ENCODE measurements at regions not wholly inside any gene's neighbourhood (a gene's known extent, or its start where the extent isn't known, plus 50 kb on each side); places are given as distances from the start of the nearest gene placed in this dataset.
"Not testable (repeated sequence)": the region's sequence is repeated elsewhere in the genome, so short reads cannot be mapped to it uniquely, and the experiment has no call there.

DNA sequence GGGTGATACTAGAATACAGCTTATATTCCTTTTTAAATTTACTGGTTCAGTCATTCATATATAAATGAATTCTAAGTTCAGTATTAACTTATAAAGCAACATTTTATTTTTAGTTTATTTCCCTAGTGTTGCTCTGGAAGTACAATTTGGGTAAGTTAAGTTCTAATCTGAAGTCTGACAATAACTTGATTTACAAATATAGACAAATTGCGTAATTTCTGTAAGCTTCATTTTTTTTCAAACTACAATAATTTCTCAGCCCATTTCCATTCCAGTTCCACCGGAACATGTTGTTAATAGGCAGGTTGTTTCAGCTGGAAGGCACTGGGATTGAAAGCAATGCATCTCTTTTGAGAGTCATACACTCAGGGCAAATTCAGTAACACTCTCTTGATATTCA is 2000.7 kb downstream of the OLFM4 start:
- no peak overlapping the region for H3K4me3 ChIP-seq
- 7 to 100% (median 79%) methylated on average over 1 to 2 of the region's 2 CpGs for WGBS, 10 experiments
- no peak for ATAC-seq (replicated peaks in 6 of 8)
- H3K4me1 ChIP-seq (replicated peaks in 1 of 2): no peaks in the 10 kb centered on the region
- in situ Hi-C loops (cut with MboI; ENCODE audit: low pct_unique_long_range_greater_than_20kb in 2 of 9, low sequenced_read_pairs in 9 of 9, unreplicated experiment in 9 of 9): no loop called here
- no peak overlapping the region for H3K27ac ChIP-seq

- Histone ChIP-seq H3K4me1 (replicated peaks in 1 of 2) (peaks cover 0 to 5% of the 10 kb centered on the region in 2 donors), H3K4me3 (no peak overlapping the region), H3K27ac (no peak overlapping the region)
- in situ Hi-C loops (cut with MboI; ENCODE audit: low pct_unique_long_range_greater_than_20kb in 2 of 9, low sequenced_read_pairs in 9 of 9, unreplicated experiment in 9 of 9): no loop called here
- ATAC-seq (replicated peaks in 6 of 8): peak in 1 of 8 experiments; percentile 27
- WGBS, 10 experiments: 6 to 71% (median 51%) methylated on average over 1 of the region's 1 CpG; no CpG with 5 or more reads in 2 of the 10 experiments
These were observed 2009.6 kb downstream of the OLFM4 start for GRCh38 chr13:55038230-55038629.

DNA sequence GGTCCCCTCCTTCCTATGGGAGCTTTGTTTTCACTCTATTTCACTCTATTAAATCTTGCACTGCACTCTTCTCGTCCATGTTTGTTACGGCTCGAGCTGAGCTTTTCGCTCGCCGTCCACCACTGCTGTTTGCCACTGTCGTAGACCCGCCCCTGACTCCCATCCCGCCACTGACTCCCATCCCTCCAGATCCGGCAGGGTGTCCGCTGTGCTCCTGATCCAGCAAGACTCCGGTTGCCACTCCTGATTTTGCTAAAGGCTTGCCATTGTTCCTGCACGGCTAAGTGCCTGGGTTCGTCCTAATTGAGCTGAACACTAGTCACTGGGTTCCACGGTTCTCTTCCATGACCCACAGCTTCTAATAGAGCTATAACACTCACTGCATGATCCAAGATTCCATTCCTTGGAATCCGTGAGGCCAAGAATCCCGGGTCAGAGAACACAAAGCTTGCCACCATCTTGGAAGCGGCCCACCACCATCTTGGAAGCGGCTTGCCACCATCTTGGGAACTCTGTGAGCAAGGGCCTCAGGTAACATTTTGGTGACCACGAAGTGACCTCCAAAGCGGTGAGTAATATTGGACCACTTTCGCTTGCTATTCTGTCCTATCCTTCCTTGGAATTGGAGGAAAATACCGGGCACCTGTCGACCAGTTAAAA is 2025.4 kb downstream of the OLFM4 start:
- H3K4me1 ChIP-seq (replicated peaks in 1 of 2); H3K27ac ChIP-seq; H3K4me3 ChIP-seq; in situ Hi-C loops (cut with MboI; ENCODE audit: low pct_unique_long_range_greater_than_20kb in 2 of 9, low sequenced_read_pairs in 9 of 9, unreplicated experiment in 9 of 9); ATAC-seq (replicated peaks in 6 of 8): not testable (repeated sequence)
- WGBS, 10 experiments: 58 to 98% (median 83%) methylated on average over 2 to 20 of the region's 24 CpGs; no CpG with 5 or more reads in 4 of the 10 experiments

DNA sequence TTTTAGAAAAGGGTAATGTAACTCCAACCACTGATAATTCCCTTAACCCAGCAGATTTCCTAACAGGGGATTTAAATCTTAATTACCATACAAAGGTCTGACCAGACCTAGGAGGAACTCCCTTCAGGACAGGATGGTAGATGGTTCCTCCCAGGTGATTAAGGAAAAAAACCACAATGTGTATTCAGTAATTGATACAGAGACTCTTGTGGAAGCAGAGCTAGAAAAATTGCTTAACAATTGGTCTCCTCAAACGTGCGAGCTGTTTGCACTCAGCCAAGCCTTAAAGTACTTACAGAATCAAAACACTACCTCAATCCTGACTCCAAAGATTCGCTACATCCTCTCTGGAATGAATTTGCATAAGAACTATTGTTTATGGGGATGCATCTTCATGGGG is 2027.1 kb downstream of the OLFM4 start:
- H3K4me1 ChIP-seq (replicated peaks in 1 of 2); H3K27ac ChIP-seq; in situ Hi-C loops (cut with MboI; ENCODE audit: low pct_unique_long_range_greater_than_20kb in 2 of 9, low sequenced_read_pairs in 9 of 9, unreplicated experiment in 9 of 9); ATAC-seq (replicated peaks in 6 of 8); H3K4me3 ChIP-seq: not testable (repeated sequence)
- WGBS, 10 experiments: 40 to 100% (median 80%) methylated on average over 1 to 3 of the region's 3 CpGs; no CpG with 5 or more reads in 6 of the 10 experiments

DNA sequence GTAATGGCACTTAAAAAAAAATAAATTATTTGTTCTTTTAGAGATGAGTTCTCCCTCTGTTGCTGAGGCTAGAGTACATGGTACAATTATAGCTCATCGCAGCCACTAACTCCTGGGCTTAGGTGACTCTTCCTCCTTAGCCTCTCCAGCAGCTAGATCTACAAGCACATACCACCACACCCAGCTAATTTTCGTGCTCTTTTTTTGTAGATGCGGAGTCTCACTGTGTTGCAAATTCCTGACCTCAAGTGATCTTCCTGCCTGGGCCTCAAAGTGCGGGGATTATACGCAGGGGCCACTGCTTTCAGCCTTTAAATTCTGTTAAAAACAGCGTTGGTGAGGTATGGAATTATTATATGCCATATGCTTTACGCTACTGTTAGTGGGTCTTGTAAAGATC is 2034.0 kb downstream of the OLFM4 start:
- no peak overlapping the region for H3K4me3 ChIP-seq
- H3K27ac ChIP-seq: no peak overlapping the region
- no peak for ATAC-seq (replicated peaks in 6 of 8)
- 13 to 100% (median 82%) methylated on average over 1 to 7 of the region's 7 CpGs for WGBS, 10 experiments
- in situ Hi-C loops (cut with MboI; ENCODE audit: low pct_unique_long_range_greater_than_20kb in 2 of 9, low sequenced_read_pairs in 9 of 9, unreplicated experiment in 9 of 9): no loop called here
- peaks cover 0 to 9% of the 10 kb centered on the region in 2 donors for H3K4me1 ChIP-seq (replicated peaks in 1 of 2)

DNA sequence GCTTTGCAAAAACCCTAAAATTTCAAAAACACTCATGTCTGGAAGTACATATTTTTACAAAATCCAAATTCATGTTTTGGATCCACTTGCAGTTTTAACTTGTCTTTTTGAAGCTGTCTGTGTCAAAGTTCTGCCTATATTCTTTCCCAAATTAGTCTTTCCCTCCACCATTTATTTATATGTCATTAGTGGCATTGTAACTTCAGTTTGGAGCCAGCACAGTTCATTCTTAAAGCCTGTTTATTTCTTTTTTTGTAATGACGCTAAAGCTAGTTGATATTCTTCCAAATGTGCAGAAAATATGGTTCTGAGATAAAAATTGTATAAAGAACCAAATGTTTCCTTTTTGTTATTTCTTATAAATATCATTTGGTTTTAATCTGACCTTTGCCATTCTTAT is 2039.3 kb downstream of the OLFM4 start:
- H3K4me1 ChIP-seq (replicated peaks in 1 of 2): peaks cover 0 to 9% of the 10 kb centered on the region in 2 donors
- H3K27ac ChIP-seq: no peak overlapping the region
- 0 to 100% (median 74%) methylated on average over 1 of the region's 1 CpG for WGBS, 10 experiments
- no peak overlapping the region for H3K4me3 ChIP-seq
- no peak for ATAC-seq (replicated peaks in 6 of 8)
- in situ Hi-C loops (cut with MboI; ENCODE audit: low pct_unique_long_range_greater_than_20kb in 2 of 9, low sequenced_read_pairs in 9 of 9, unreplicated experiment in 9 of 9): no loop called here

GRCh38 chr13:55069746-55070145 is 2041.1 kb downstream of the OLFM4 start:
- no peak for ATAC-seq (replicated peaks in 6 of 8)
- no peak overlapping the region for H3K27ac ChIP-seq
- in situ Hi-C loops (cut with MboI; ENCODE audit: low pct_unique_long_range_greater_than_20kb in 2 of 9, low sequenced_read_pairs in 9 of 9, unreplicated experiment in 9 of 9): no loop called here
- WGBS, 10 experiments: 0 to 100% (median 94%) methylated on average over 1 of the region's 1 CpG
- H3K4me3 ChIP-seq: no peak overlapping the region
- no peaks in the 10 kb centered on the region for H3K4me1 ChIP-seq (replicated peaks in 1 of 2)

DNA sequence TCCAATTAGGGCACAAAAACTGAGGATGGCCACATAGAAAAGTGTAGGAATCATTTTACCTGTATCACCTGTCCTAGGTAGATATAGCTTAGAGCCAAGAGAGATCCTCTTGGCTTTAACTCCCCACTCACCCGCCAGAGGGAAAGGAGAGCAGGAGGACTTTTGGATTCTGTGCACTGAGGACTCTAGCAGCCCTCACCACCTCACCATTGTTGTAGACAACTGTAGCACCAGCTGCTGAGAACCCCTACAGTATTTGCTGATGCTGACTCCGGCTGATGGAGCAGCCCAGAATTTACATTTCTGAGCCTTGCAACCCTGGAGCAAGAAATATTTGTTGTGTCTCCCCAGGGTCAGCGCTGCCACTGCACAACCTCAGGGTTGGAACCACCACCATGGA is 2044.4 kb downstream of the OLFM4 start:
- in situ Hi-C loops (cut with MboI; ENCODE audit: low pct_unique_long_range_greater_than_20kb in 2 of 9, low sequenced_read_pairs in 9 of 9, unreplicated experiment in 9 of 9): no loop called here
- WGBS, 10 experiments: 0 to 87% (median 67%) methylated on average over 1 to 3 of the region's 3 CpGs; no CpG with 5 or more reads in 3 of the 10 experiments
- Histone ChIP-seq H3K4me3 (no peak overlapping the region), H3K27ac (no peak overlapping the region), H3K4me1 (replicated peaks in 1 of 2) (no peaks in the 10 kb centered on the region)
- no peak for ATAC-seq (replicated peaks in 6 of 8)

- in situ Hi-C loops (cut with MboI; ENCODE audit: low pct_unique_long_range_greater_than_20kb in 2 of 9, low sequenced_read_pairs in 9 of 9, unreplicated experiment in 9 of 9): no loop called here
- Histone ChIP-seq H3K4me3 (no peak overlapping the region), H3K27ac (no peak overlapping the region), H3K4me1 (replicated peaks in 1 of 2) (no peaks in the 10 kb centered on the region)
- no peak for ATAC-seq (replicated peaks in 6 of 8)
- 25 to 94% (median 70%) methylated on average over 2 to 5 of the region's 5 CpGs for WGBS, 10 experiments
These were observed 2056.0 kb downstream of the OLFM4 start for GRCh38 chr13:55084630-55085029.

- no peak overlapping the region for H3K4me3 ChIP-seq
- 17 to 100% (median 87%) methylated on average over 1 to 2 of the region's 2 CpGs; no CpG with 5 or more reads in 6 of the 10 experiments for WGBS, 10 experiments
- in situ Hi-C loops (cut with MboI; ENCODE audit: low pct_unique_long_range_greater_than_20kb in 2 of 9, low sequenced_read_pairs in 9 of 9, unreplicated experiment in 9 of 9): no loop called here
- ATAC-seq (replicated peaks in 6 of 8): no peak
- peaks cover 0 to 2% of the 10 kb centered on the region in 2 donors for H3K4me1 ChIP-seq (replicated peaks in 1 of 2)
- no peak overlapping the region for H3K27ac ChIP-seq
These were observed 2053.6 kb upstream of the PRR20A start for GRCh38 chr13:55087085-55087484.

- Histone ChIP-seq H3K4me1 (replicated peaks in 1 of 2) (peaks cover 0 to 2% of the 10 kb centered on the region in 2 donors), H3K4me3 (no peak overlapping the region), H3K27ac (no peak overlapping the region)
- in situ Hi-C loops (cut with MboI; ENCODE audit: low pct_unique_long_range_greater_than_20kb in 2 of 9, low sequenced_read_pairs in 9 of 9, unreplicated experiment in 9 of 9): no loop called here
- ATAC-seq (replicated peaks in 6 of 8): no peak
These were observed 2050.1 kb upstream of the PRR20A start for GRCh38 chr13:55090612-55091011.

GRCh38 chr13:55091172-55091571 is 2049.5 kb upstream of the PRR20A start:
- Histone ChIP-seq H3K4me1 (replicated peaks in 1 of 2) (peaks cover 0 to 2% of the 10 kb centered on the region in 2 donors), H3K27ac (no peak overlapping the region), H3K4me3 (no peak overlapping the region)
- peak in 3 of 8 experiments; percentile 17 to 66 (median 63) for ATAC-seq (replicated peaks in 6 of 8)
- 0 to 75% (median 27%) methylated on average over 1 of the region's 1 CpG; no CpG with 5 or more reads in 2 of the 10 experiments for WGBS, 10 experiments
- in situ Hi-C loops (cut with MboI; ENCODE audit: low pct_unique_long_range_greater_than_20kb in 2 of 9, low sequenced_read_pairs in 9 of 9, unreplicated experiment in 9 of 9): no loop called here

GRCh38 chr13:55106509-55106908 is 2034.2 kb upstream of the PRR20A start:
- in situ Hi-C loops (cut with MboI; ENCODE audit: low pct_unique_long_range_greater_than_20kb in 2 of 9, low sequenced_read_pairs in 9 of 9, unreplicated experiment in 9 of 9): no loop called here
- H3K4me3 ChIP-seq: no peak overlapping the region
- ATAC-seq (replicated peaks in 6 of 8): no peak
- 0 to 100% (median 43%) methylated on average over 1 of the region's 1 CpG; no CpG with 5 or more reads in 4 of the 10 experiments for WGBS, 10 experiments
- no peak overlapping the region for H3K27ac ChIP-seq
- H3K4me1 ChIP-seq (replicated peaks in 1 of 2): no peaks in the 10 kb centered on the region

DNA sequence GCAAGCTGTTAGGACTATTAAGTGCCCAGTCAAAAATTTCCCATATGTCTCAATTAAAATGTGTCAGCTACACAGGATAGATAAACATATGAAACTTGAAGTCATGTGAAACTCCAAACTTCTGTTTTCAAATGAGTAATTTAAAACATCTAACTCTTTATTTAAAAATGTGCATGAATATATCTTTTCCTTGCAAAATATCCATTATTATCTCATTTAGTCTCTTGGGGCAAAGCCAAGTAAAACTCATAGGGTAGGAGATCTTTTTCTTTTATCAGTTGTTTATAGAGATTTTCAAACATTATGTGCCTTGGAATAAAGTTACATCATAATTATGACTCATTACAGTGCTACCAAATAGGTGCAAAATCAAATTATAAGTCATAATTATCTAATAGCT is 2020.1 kb upstream of the PRR20A start:
- in situ Hi-C loops (cut with MboI; ENCODE audit: low pct_unique_long_range_greater_than_20kb in 2 of 9, low sequenced_read_pairs in 9 of 9, unreplicated experiment in 9 of 9): no loop called here
- H3K27ac ChIP-seq: no peak overlapping the region
- no peak overlapping the region for H3K4me3 ChIP-seq
- no peak for ATAC-seq (replicated peaks in 6 of 8)
- no peaks in the 10 kb centered on the region for H3K4me1 ChIP-seq (replicated peaks in 1 of 2)

All from motor neuron (in vitro differentiated cells).